Fibroblast of mammary gland (primary cell): ENCODE measurements at regions not wholly inside any gene's neighbourhood (a gene's known extent, or its start where the extent isn't known, plus 50 kb on each side); places are given as distances from the start of the nearest gene placed in this dataset.
"Not testable (repeated sequence)": the region's sequence is repeated elsewhere in the genome, so short reads cannot be mapped to it uniquely, and the experiment has no call there.

Experiments
- DNase-seq: peaks from one replicate; pipeline ENCODE4 v3.0.0-alpha.2; 2010; ENCODE audit warnings: low read depth
- H3K4me3 ChIP-seq: 2 replicates; pipeline ENCODE4 v1.5.1; 2011; ENCODE audit warnings: low read depth, mild to moderate bottlenecking, low read length, moderate library complexity; ENCODE audit not compliant: control insufficient read depth
- CTCF ChIP-seq: conservative IDR thresholded peaks from 2 replicates; pipeline ENCODE4 v1.5.1; 2011; ENCODE audit warnings: low read depth, low read length, inconsistent platforms; ENCODE audit not compliant: control insufficient read depth, insufficient read depth

- no peak for DNase-seq
- TF ChIP-seq CTCF, result no peak
Measured at GRCh38 chr10:45545150-45545549, 127.4 kb downstream of the ZFAND4 start.

GRCh38 chr10:45544191-45544590 lies 128.4 kb downstream of the ZFAND4 start:
- TF ChIP-seq CTCF, result no peak
- no peak overlapping the region for H3K4me3 ChIP-seq
- no peak for DNase-seq

More at GRCh38 chr10:45545150-45545549, 127.4 kb downstream of the ZFAND4 start:
- H3K4me3 ChIP-seq, result no peak overlapping the region

- not testable (repeated sequence) for H3K4me3 ChIP-seq, DNase-seq
Measured at GRCh38 chr10:45541032-45541431, 131.5 kb downstream of the ZFAND4 start.

- not testable (repeated sequence) for H3K4me3 ChIP-seq, DNase-seq
Measured at GRCh38 chr10:45540589-45540988, 132.0 kb downstream of the ZFAND4 start.

DNA sequence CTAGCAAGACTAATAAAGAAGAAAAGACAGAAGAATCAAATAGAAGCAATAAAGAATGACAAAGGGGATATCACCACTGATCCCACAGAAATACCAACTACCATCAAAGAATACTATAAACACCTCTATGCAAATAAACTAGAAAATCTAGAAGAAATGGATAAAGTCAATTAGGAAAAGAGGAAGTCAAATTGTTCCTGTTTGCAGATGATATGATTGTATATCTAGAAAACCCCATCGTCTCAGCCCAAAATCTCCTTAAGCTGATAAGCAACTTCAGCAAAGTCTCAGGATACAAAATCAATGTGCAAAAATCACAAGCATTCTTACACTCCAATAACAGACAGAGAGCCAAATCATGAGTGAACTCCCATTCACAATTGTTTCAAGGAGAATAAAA lies 133.0 kb downstream of the ZFAND4 start:
- H3K4me3 ChIP-seq, DNase-seq: not testable (repeated sequence)

DNA sequence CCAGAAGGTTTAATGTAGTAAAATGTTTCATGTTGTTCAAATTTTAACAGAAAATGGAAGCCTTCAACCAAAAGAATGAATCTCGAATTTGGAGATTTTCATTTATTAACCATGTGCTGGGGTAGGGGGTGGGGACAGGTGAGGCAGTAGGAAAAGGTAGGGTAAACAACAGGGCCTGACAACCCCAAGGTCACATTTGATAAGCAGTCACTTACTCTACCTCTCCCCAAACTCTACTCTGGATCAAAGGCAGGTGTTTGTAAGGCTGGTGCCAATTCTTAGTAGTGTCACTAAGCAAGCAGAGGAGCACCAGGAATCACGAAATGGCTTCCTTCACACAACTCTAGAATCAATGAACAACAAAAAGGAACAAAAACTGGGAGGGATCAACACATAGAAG lies 138.0 kb downstream of the ZFAND4 start:
- DNase-seq, result no peak
- no peak for TF ChIP-seq CTCF
- H3K4me3 ChIP-seq, result no peak overlapping the region

DNA sequence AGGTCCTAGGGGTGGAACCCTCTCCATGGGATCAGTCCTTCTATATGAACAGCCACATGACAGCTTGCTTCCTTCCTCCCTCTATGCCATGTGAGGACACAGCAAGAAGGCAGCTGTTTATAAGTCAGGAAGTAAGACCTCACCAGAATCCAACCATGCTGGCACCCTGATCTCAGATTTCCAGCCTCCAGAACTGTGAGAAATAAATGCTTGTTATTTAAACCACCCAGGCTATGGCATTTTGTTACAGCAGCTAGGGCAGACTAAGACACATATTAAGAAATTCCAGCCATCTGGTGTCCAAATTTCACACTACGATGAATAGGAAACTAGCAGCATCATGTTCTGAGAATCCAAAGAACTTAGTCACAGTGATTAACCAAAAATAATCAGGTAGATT lies 140.1 kb downstream of the ZFAND4 start:
- no peak for TF ChIP-seq CTCF
- no peak overlapping the region for H3K4me3 ChIP-seq
- DNase-seq, result no peak

GRCh38 chr10:45526309-45526905 lies 146.2 kb downstream of the ZFAND4 start:
- DNase-seq, result no peak
- TF ChIP-seq CTCF, result no peak
- H3K4me3 ChIP-seq, result no peak overlapping the region
